ENCODE measurements at regions not wholly inside any gene's neighbourhood (a gene's known extent, or its start where the extent isn't known, plus 50 kb on each side); places are given as distances from the start of the nearest gene placed in this dataset.
A peak's percentile ranks its signal among the peaks of the same experiment; 100 is the strongest.

DNA sequence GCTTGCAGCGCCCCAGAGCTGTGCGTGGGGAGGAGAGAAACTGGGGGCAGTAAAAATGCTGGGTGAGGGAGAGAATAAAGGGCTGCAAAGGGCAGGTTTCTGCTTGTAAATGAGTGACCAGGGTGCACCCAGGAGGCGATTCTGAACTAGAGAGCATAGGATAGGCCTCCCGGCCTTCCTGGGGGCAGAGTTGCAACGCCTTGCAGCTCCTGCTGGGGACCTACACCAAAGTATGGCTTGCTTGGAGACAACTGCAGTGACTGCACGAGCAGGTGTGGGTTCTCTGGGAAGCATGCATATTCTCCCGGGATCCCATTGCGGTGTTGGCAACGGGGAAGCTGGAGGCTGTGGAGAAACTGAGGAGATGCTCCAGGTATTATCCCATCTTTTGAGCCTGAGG is 111.6 kb upstream of the SPACA1 start:
- DNase-seq (ENCODE audit: low read depth), result no peak

- DNase-seq (ENCODE audit: low read depth), result no peak
These were observed 112.4 kb upstream of the SPACA1 start for GRCh38 chr6:87935196-87935595.

GRCh38 chr6:87932361-87932760 is 115.3 kb upstream of the SPACA1 start:
- DNase-seq (ENCODE audit: low read depth), result no peak

DNA sequence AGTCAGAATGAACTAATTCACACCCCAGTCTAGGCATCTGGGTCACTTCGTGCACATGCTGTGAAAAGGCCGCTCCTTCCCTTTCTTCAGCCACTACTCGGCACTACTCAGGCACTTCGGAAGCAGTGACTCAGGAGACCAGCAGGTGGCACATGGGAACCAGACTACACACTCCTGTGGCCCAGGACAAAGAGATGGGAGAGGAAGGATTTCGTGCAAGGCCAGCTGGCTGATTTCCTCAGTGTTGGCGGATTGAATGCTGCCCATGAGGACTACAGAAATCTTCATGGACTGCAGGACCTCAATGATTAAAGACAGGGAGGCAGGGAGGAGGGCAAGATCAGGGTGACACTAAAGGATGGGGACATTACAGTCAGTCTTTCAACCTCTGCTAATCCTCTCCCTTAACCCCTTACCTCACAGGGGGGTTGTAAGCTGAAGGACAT is 117.8 kb upstream of the SPACA1 start:
- DNase-seq (ENCODE audit: low read depth), result peak; percentile 14

GRCh38 chr6:87926687-87927086 is 121.0 kb upstream of the SPACA1 start:
- DNase-seq (ENCODE audit: low read depth), result no peak

DNA sequence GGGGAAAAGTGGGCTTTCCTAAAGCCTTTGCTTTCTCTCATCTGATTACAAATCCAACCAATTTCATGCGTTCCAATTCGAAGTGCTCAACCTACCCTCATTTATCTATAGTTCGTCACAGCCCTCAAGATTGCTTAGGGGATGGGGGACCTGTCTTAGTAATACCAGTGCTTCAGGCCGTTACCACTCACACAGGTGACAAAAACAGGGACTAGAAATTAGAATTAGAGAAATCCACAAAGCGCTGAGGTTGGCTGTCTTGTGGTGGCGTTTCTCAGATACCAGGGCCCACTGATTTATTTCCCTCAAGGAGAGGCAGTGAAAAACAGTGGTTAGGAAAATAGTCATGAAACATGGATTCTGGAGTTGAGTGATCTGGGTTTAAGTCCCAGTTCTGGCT is 121.6 kb upstream of the SPACA1 start:
- DNase-seq (ENCODE audit: low read depth), result no peak

- no peak for DNase-seq (ENCODE audit: low read depth)
These were observed 122.1 kb upstream of the SPACA1 start for GRCh38 chr6:87925373-87926060.

DNA sequence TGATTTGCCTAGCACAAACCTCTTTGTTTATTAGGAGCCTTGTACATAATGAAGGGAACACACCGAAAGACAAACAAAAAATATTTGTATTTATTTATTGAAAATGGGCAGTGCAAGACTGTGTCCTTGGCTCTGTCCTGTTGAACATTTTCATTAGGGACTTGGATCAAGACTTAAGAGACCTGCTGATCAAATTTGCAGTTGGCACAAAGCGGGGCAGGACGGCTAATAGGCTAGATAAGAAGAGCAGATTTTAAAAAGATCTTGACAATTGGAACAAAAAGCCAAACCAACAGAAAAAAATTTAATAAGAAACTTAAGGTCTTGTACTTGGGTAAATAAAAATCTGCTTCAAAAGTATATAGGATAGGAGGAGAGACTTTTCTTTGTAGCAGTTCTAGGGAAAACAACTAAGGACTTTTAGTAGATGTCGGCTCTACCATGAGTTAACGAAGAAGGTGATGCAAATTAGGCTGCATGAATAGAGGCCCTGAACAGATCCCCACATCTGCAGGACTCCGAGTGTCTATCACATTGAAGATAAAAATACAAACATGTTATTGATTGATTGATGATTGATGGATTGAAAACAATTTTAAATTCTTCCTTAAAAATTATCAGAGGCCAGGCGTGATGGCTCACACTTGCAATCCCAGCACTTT is 124.1 kb upstream of the SPACA1 start:
- no peak for DNase-seq (ENCODE audit: low read depth)

- DNase-seq (ENCODE audit: low read depth), result no peak
These were observed 124.7 kb upstream of the SPACA1 start for GRCh38 chr6:87922947-87923330.

DNA sequence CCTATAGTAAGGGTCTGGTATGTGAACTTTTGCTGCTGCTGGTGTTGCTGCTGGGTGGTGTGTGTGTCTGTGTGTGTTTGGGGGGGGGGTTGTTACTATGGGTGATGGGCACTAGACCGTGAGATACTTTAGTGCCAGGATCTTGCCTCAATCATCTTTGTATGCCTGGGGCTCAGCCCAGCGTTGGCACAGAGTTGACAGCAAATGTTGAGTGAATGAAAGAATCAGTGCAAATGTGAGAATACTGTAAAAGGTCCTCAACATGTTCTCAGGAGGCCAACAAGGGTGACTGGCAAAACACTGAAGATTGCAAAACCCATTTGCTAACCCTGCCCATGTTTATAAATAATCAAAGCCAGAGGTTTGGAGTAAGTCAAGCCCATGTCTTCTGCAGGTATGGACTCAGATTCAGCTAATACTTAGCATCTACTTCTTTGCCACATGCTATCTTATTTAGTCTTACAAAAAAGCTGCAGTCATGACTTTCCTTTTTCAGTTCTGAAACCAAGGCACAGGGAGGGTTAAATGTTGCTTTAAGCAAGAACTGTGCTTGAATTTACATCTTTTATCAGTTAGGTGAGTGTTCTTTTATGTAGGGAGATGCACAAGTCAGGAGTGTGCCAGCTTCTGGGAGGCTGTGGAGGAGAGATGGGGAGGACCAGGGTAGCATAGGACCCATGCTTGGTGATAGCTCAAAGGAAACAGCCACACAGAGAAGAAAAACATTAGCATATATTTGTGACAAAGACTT is 125.3 kb upstream of the SPACA1 start:
- DNase-seq (ENCODE audit: low read depth), result no peak

DNA sequence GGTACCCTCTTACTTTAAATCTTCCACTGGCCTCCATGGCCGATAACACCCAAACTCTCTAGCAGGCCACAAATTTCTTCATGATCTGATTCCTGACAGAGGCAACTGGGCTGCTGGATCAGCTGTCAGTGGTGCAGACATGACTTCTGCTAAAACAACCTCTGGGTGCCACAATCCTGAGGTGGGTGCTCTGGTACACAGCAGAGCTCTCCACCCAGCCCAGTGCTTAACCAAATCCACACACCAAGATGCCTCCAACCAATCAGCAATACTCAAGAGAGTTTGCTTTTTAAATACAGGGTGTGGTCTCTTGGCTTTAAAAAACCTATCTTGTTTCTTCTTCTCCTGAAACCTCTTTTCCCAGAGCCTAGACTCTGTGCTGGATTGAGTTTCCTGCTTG is 126.6 kb upstream of the SPACA1 start:
- DNase-seq (ENCODE audit: low read depth), result no peak

DNA sequence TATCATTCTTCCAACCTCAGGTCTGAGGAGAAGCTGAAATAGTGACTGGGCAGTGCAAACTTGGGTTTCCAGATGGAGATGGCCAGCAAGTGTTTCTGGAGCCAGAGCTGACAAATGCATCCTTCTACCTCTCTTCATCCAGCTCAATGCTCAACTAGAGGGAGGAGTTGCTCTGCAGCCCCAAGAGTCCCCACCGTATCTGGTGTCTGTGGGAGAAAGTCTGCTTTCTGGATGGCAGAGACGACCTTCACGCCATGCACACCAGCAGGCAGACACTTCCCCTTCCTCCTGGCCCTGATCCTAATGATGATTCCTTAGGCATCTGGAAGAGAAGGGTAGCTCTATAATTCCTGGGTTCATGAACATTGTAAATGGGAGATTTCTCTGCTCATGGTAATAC is 127.4 kb upstream of the SPACA1 start:
- DNase-seq (ENCODE audit: low read depth), result no peak

DNA sequence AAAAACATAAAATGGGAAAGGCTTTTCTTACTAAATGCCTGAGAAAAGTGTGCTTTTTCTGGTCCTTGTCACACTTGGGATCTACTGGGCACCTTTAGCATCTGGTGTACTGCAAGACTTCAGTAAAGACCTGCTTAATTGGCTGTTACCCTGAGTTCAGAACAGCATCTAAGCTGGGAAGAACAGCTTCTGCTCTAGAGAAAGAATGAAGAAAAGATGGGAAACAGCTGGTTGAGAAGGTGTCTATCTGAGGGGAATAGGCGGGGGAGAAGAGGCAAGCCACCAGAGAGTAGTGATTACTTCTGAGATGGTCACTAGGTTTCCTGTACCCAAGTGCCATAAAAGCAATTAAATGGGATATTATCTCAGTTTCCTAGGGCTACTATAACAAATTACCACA is 128.2 kb upstream of the SPACA1 start:
- no peak for DNase-seq (ENCODE audit: low read depth)

GRCh38 chr6:87919001-87919400 is 128.6 kb upstream of the SPACA1 start:
- DNase-seq (ENCODE audit: low read depth), result no peak

GRCh38 chr6:87918461-87918941 is 129.1 kb upstream of the SPACA1 start:
- no peak for DNase-seq (ENCODE audit: low read depth)

GRCh38 chr6:87917886-87918285 is 129.8 kb upstream of the SPACA1 start:
- no peak for DNase-seq (ENCODE audit: low read depth)

DNA sequence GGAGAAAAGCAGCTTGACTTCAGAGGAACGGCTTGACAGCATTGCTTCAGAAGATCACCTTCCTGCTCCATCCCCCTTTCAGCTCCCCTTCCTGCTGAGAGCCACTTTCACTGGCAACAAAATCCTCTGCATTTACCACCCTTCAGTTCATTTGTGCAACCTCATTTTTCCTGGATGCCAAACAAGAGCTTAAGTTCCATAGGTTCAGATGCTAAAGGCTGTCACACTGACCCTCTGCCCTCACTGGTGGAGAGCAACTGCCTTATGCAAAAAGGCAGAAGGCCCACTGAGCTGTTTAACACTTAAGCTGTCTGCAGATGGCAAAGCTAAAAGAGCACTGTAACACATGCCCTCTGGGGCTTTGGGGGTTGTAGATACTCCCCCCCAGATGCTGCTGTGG is 131.2 kb upstream of the SPACA1 start:
- no peak for DNase-seq (ENCODE audit: low read depth)

- DNase-seq (ENCODE audit: low read depth), result no peak
These were observed 132.8 kb upstream of the SPACA1 start for GRCh38 chr6:87914637-87915395.

DNA sequence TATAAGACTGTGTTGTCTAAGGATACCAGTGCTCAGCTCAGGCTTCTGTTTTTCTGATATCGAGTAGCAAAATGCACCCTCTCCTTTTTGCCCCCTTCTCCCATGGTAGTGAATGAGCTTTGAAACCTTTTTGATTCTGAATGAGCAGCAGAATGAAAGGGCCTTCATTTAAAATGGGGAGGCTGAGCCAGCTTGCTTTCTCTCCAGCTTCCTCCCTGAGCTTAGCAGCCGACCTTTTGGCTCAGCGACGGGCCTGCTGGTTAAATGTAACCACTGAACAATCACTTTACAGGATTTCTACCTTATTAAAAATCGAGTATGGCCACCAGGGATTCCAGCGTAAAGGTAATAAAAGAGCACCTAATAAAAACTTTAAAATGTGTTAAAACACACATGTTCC is 133.7 kb upstream of the SPACA1 start:
- DNase-seq (ENCODE audit: low read depth), result no peak

DNA sequence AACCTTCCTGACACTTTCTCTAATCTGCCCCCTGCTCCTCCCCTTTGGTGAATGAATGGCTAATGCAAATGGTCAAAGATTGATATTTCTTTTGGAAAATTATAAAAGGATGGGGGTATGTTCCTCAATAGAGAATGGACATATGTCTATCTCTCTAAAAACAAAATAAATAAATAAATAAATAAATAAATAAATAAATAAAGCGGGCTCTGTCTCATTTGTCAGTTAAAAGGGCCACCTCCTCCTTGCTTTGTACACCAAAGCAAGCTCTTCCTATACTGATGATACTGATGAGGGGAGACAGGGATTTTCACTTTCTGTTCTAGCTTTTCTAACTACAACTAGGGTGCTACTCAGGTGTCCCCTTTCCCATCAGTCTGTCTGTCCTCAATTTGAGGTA is 135.5 kb upstream of the SPACA1 start:
- DNase-seq (ENCODE audit: low read depth), result no peak

DNA sequence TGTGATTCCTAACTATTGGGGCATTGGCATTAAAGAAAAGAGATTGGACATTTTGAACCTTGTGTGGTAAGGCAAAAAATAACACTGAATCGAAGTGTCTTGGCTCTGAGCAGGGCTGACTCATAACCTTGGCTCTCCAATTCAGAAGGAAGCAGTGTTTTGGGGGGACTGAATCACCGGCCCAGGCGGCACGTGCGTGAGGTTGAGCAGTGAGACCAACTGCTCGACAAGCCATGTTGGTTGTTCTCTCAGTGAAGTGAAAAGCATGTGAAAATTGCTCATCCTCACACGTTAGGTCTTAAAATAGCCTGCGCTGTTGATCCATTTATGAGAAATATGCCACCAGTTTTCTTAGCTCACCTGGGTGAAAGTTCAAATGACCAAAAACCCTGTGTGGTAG is 137.8 kb upstream of the SPACA1 start:
- DNase-seq (ENCODE audit: low read depth), result no peak

Measured in stimulated activated CD8-positive, alpha-beta memory T cell treated with anti-CD3 and anti-CD28 coated beads, Interleukin-15, amount 100 ng/mL, for 1 hour (primary cell).